ENCODE measurements at regions not wholly inside any gene's neighbourhood (a gene's known extent, or its start where the extent isn't known, plus 50 kb on each side); places are given as distances from the start of the nearest gene placed in this dataset.

DNA sequence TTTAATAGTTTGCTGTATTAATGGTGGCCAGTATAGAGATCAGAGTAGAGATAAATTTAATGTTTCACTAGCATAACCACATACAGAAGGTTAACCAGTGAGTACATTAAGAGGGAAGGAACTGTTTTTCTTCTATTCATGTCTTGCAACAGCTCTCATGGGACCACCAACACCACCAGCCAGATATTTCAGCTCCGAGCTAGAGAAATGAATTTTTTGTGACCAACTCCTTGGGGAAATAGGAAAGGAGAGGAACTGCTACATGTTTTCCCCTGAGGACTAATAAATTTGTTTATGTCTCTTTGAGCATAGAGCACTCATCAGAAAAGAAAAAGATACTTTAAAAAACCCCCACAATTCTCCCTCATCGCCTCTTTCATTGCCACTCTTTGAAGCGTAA lies 247.5 kb downstream of the MBNL1 start:
- peak; percentile 2 for DNase-seq

DNA sequence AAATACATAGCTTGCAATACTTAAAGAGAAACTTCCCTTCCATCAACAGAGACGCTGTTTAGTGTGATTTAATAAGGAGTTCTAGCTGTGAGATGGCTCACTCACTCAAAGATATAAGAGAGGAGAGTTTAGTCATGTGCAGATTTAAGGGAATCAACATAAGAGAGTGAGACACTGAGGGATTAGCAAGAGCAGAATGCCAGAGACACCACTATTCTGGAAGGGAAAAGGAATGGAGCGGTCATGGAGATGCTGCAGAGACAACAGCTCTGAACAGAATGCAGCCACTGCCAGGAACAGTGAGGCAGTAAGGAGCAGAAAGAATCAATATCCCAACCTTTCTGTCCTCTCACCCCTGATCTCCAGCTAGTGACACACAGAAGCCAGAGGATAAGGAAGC lies 248.8 kb downstream of the MBNL1 start:
- DNase-seq: no peak

DNA sequence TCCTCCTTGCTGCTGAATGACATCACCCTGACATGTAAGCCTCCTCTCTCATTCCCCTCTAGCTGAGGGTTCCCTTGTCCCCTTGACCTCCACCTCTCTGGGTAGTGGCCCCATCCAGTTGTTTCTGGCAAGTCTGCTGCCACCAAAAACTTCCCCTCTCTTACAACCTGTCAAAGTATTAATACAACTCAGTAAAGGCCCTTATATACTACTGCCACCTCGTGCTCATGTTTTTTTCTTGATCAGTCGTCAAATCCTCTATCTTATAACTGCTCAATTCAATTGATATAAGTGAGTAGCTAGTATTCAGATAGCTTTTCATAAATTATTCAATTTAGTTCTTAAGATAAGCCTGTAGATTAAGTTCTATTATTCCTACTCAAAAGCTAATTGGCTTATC lies 249.6 kb downstream of the MBNL1 start:
- no peak for DNase-seq

DNA sequence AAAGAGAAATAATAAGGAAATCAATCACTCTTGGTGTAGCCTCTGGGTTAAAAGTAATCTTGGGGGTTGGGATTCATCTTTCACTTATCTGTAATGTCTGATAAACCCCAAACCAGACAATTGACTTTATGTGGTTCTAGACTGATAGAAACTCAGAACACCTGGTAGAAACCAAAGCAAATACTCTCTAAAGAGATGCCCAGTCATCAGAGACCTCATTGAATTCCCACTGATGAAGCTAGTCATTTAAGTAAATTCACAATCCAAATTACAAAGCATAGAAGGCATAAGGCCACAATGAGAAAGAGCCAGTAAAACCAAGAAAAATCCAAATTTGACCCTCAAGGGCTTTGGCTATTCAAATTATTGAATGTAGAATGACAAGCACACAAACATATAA lies 250.6 kb downstream of the MBNL1 start:
- DNase-seq: no peak

DNA sequence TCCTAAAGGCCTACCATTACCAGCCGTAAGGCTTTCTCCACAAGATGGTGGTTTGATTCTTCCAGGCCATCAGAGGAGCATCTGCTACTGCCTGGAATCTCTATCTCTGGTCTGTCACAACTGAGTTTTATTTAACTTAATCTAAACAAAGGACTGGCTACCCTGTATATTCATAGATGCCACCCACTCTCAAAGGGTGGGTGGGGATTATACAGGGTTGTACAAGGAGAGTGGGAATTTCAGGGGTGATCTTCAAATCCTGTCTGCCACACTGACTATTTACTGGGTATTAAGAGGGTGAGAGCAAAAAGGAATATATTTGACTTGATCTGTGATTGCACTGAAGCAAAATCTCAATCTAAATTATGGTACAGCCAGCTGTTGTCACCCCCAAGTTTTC lies 253.3 kb downstream of the MBNL1 start:
- DNase-seq: no peak

DNA sequence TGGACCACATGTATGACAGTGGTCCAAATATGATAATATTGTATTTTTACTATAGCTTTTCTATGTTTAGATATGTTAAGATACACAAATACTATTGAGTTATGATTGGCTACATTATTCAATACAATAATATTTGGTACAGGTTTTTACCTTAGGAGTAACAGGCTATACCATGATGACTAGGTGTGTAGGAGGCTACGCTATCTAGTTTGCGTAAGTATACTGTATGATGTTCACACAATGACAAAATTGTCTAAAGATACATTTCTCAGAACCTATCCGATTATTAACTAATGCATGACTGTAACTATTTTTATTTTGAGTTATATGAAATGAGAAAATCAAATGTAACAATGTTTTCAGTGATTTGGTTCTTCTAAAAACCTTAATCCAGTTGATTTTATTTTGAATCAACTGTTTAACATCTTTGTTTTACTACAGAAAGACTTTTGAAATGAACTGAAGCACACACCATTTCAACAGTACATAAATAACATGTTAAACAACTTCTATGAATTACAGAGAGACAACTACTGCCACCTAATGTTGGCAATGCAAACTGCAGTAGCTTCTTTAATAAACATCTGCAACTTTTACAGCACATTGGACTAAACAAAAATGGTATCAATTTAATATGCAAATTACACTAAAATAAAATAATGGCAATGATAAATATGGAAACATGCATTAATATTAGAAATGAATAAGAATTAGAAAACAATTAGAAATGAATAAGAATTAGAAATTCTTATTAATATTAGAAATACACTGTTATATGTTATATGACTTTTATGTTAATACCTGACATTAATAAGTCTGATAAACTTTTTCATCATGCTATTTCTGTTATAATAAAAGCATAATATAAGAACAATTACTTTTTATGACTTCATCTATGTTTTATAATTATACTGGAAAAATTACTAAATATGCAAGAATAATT lies 255.7 kb downstream of the MBNL1 start:
- peak; percentile 23 for DNase-seq

DNA sequence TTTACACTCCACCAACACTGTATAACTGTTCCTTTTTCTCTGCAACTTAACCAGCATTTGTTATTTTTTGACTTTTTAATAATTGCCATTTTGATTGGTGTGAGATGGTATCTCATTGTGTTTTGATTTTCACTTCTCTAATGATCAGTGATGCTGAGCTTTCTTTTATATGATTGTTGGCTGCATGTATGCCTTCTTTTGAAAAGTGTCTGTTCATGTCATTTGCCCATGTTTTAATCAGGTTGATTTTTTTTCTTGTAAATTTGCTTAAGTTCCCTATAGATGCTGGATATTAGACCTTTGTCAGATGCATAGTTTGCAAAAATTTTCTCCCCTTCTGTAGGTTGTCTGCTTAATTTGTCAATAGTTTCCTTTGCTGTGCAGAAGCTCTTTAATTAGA lies 263.0 kb downstream of the MBNL1 start:
- DNase-seq: no peak

DNA sequence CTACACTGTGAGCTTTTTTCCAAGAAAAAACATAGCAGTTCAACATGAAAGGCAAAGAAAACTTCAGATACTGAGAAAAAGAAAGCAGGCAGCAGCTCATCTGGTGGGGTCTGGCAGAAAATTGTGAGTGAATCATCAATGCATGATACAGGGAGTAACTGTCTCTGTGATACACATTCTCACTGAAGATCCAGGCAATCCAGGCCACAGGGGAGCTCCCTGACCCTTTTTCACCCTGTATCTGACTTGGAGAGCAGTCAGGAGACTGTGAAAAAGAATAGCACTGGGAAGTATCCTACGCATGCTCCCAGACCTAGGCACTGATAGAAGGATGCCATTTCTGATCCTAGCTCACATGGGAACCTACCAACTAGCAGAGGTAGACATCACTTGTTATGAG lies 269.8 kb downstream of the MBNL1 start:
- DNase-seq: no peak

DNA sequence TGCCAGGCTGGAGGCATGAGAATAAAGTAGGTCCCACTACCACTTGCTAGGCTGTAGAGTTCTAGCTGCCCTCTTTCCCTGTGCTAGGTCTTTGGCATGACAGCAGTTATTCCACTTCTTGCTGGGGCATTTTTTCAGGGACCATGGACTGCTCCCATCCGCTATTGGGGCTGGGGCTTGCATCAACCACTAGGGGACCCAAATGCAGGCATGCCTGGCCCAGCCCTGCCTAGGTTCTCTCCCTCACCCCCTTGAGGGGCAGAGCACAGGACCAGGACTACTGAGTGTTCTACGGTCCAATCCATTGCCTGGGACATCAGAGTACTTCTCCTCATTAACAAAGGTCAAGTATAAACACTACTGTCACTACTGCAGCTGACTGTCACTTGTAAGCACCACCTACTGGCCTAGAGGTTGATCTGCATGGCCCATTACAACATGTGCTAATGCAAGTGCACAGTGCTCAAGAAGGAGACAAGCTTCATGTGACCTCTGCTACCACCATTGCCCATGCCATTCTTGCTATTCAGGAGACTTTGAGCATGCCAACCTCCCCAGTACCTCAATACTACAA lies 270.5 kb downstream of the MBNL1 start:
- no peak for DNase-seq

DNA sequence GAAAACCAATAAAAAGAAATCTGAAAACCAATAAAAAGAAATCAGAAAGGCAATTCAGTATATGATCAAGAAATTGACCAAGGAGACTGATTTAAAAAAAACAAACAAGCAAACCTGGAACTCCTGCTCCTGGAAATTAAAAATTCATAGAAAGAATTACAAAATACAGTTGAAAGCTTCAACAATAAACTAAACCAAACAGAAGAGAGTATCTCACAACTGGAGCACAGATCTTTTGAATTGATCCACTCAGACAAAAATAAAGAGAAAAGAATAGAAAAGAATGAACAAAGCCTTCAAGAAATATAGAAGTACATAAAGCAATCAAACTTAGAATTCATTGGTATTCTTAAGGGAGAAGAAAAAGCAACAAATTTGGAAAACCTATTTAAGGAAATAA lies 271.4 kb downstream of the MBNL1 start:
- no peak for DNase-seq

DNA sequence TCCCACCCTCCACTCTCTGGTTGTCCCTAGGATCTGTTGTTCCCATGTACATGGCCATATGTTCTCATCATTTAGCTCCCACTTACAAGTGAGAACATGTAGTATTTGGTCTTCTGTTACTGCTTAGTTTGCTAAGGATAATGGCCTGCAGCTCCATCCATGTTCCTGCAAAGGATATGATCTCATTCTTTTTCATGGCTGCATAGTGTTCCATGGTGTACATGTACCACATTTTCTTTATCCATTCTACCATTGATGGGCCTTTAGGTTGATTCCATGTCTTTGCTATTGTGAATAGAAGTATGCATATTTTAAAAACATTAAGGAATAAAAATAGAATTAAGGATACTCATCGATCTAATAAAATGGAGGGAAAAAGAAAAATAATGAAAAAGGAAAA lies 278.4 kb downstream of the MBNL1 start:
- no peak for DNase-seq

DNA sequence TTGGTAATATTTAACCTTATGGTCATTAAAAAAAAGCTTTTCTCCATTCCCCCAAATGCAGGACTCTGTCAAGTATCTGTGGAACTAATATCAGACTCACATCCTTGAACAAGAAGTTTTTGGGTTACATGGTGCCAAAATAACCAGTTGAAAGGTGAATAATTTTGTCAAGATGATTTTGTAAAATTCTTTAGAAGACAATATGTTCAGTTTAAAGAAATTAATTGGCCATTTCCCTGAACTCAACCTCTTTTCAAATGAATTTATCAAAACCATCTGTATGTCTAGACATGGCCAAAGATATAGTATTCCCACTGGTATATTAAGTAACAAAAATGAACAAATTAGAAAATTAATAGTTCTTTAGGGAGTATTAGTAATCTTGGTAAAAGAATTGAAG lies 280.5 kb downstream of the MBNL1 start:
- DNase-seq: no peak

DNA sequence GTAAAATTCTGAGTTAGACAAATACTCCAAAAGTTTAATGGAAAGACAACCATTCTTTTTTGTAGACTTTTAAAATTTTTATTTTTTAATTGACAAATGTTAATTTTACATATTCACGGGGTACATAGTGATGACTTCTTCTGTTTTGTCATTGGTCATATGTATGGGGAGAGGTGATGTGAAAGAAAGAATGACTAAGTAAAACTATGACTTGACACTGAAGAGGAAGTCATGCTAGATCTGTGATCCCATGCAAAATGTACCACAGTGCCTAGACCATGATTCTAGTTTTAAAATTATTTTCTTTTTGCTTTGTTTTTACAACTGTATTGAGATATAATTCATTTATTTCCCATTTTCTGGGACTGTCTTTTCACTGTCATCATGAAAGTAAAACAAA lies 281.6 kb downstream of the MBNL1 start:
- DNase-seq: no peak

DNA sequence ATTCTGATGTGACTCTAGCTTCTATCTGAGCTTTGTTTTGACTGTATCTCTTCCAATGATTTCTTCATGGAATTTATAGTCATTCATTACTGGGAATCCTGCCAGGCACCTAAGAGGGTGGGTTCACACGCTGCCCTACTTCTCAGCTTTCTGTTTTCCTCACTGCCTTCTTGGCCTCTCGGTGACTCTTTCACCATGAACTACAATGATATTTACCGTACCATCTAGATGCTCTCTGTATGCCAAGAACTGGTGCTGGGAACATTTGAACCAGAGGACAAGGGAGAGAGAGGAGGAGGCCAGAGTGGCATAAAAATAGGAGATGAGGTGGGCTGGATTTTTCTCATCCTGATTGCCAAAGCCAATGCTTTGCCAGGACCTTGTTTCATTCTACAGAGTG lies 280.0 kb upstream of the P2RY1 start:
- DNase-seq: no peak

DNA sequence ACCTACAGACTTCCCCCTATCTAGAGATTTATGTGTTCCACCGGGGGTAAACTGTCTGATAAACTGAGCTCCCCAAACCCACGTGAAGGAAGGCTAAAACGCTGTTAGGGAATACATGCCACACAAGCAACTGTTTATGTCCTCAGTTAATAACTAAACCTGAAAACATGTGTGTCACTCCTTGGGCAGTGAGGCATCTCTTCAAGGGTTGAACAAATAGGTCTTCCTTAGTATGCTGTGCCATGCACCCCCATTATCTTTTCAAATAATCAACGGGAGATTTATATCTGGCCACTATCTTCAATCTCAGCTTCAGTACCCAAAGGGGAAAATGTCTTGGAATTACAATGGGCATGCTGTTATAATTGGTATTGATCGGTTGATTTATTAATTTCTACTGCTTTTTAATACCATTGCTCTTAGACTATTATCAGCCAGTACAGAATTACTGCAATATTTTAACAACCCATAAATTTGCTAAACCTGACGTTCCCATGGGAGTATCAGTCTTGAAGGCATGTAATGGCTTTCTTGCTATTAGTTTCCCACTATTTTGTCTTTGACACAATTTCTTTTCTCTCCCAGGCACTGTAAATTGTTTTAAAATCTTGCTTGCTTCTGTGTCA lies 279.2 kb upstream of the P2RY1 start:
- DNase-seq: no peak

DNA sequence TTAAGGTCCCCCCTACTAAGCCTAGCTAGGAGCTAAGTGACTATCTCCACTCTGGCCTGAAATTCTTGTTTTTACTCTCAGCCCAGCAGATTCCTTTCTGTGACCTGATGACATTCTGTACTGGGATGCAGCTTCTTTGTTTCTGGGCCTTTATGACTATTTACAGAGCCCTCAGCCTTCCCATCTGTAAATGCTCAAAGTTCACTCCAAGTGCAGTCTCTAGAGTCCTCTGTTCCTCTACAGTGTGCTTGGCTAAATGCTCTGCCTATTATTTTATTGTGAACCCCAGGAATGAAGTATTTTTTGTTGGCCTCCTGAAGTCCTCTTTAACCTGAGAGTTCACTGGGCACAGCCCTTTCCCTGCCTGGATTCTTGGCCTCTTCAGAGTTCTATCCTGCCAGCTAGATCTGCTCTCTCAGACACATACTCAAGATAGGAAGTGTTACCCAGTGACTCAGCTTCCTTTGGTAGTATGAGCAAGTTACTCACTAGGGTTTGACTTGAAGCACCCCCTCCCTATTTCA lies 278.1 kb upstream of the P2RY1 start:
- DNase-seq: no peak

DNA sequence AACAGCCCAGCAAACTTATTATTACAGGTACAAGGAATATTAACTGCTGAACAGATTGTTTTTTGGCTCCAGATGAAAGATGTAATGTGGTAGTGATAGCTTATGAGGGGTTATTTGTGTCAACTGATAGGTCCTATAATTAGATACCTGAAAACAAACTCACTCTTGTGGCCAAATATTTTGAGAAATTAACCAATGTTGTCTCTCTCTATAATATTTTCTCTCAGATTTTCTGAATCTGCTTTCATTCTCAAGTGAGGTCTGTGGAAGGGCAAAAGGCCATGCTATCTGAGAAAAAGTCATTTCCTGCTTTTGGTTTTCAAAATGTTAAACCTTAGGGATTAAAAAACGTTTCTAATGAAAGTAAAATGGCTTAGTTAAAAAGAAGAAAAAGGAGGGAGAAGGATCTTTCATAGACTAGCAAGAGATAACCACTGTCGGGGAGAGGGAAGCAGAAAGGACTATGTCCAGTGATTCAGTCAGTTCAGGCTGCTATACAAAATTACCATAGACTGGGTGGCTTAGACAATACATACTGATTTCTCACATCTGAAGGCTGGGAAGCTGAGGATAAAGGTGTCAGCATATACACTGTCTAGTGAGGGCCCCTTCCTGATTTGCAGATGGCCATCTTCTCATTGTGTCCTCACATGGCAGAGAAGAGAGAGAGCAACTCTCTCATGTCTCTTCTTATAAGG lies 277.5 kb upstream of the P2RY1 start:
- DNase-seq: no peak

DNA sequence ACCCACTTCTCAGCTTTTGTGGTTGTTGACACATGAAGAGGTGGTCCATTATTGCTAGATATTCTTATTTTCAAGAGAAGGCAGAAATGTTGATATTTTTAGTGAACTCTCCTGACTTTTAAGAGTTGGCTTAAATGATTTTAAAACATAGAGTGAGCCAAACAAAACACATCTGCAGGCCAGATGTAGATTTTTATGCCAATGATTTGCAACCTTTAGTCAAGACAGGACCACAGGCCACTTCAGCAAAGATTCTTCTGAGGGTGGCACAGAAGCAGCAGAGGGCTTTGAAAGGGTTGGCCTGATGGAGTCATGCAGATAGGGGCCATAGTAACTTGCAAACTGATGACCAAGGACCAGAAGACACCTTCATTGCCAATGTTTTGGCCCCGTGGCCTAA lies 276.5 kb upstream of the P2RY1 start:
- DNase-seq: no peak

DNA sequence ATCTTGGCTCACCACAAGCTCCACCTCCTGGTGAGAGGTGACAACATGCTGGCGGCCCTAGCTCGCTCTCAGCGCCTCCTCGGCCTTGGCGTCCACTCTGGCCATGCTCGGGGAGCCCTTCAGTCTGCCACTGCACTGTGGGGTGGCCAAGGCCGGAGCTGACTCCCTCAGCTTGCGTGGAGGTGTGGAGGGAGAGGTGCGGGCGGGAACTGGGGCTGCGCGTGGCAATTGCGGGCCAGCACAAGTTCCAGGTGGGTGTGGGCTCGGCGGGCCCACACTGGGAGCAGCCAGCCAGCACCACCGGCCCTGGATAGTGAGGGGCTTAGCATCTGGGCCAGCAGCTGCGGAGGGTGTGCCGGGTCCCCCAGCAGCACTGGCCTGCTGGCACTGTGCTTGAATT lies 275.7 kb upstream of the P2RY1 start:
- DNase-seq: no peak

DNA sequence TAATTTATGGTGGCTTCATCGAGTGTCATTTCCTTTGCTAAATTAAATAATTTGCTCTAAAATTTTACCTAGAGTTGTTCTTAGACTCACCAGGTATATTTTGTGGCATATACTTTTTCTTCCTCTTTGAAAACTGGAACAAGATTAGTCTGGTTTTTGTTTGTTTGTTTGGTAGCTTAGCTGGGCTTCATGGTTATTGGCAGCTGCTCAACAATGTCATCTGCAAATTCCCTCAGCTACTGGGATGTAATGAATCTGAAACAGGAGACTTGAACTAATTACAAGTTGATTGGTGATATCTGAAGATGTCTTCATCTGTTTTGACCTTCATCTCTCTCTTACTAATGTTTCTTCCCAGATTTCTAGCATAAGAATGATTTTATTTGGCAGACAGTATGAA lies 270.5 kb upstream of the P2RY1 start:
- DNase-seq: no peak

DNA sequence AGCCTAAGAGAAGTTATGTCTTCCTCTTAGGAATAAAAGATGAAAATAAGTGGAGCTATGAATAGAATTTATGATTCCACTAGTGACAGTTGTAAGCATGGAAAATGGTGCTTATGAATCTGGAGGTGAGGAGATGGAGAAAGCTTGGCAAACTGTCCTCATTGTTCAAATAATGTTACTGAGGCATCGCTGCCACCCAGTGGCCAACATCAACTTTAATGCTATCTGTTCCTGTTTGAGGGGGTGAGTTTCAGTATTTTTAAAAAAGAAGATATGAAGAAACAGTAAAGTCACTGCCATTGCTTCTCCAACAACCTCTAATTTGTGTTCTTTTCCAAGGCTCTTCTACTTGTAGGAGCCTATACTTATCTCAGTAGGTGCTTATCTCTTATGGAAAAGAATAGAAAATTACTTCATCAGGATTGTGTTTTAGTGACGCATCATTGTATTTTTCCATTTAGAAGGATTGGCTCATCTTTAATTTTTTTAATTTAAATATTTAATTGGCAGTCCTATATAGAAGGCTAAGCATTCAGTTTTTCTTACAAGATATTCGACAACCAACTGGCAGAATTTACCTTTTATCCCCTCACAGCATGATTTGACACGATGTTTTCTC lies 260.4 kb upstream of the P2RY1 start:
- peak; percentile 10 for DNase-seq

DNA sequence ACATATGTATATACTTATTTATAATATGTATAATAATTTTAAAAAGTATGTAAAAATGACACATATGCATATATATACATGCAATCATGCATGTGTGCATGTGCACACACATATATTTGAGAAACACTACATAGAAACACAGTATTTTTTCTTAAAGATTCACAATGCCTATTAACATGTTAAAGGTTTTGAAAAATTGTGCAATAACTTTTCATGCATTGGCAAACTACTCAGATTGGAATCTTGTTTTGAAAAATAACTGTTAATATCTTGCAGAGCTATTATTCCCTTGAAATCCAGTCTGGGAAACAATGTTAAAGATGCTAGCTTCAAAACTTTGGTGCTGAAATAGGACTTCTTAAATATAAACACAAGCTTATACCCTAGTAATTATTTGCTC lies 256.2 kb upstream of the P2RY1 start:
- no peak for DNase-seq

DNA sequence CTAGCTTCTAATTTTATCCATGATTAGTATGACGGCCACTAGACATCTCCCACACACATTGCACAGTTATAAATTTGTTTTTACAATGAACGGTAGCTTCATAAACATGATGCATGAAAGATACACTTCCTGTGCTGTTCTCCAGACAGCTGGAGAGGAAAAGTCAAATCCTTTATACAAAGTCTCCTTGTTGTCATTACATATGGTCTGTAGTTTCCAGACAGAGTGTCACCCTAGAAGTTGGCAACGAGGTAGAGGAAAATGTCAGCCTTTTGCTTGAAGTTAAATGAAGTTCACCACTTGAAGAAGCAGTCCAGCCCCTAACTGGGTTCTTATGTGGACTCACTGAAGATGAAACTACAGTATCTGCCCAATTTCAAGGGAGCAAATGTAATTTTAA lies 253.0 kb upstream of the P2RY1 start:
- DNase-seq: no peak
